CD4-positive, alpha-beta T cell (primary cell): ENCODE measurements at regions not wholly inside any gene's neighbourhood (a gene's known extent, or its start where the extent isn't known, plus 50 kb on each side); places are given as distances from the start of the nearest gene placed in this dataset.

Experiments
- ATAC-seq: fragments of 200-7000 bp; cut with Tn5 transposase; one replicate; pipeline ENCODE4 v1.10.0; 2022; ENCODE audit warnings: mild to moderate bottlenecking; ENCODE audit not compliant: poor library complexity
- CTCF ChIA-PET: fragments of 350-600 bp; sonication (Branson Sonifier 250); formaldehyde crosslinking; loops from one replicate; lab custom pipeline; 2021; ENCODE audit warnings: antibody characterized with exemption, inconsistent platforms; lab: Charles Lee
- POLR2A ChIA-PET: fragments of 350-600 bp; sonication (Branson Sonifier 250); formaldehyde crosslinking; loops from one replicate; lab custom pipeline; 2021; ENCODE audit warnings: antibody characterized with exemption, inconsistent platforms; lab: Charles Lee
- DNase-seq, 14 experiments: peaks; one replicate each; pipeline ENCODE4 v3.0.0-alpha.2; 2013 to 2020; ENCODE audit warnings: mixed read lengths in 2 of 14
- H3K27ac ChIP-seq, 2 donors: one replicate each; pipeline versions ENCODE4 v1.5.1 to v1.7.0; 2013; ENCODE audit warnings: low read length in 2 of 2, low read depth in 1 of 2, mild to moderate bottlenecking in 1 of 2
- H3K27me3 ChIP-seq, 2 experiments: 1 replicate in 1 of 2; 2 replicates in 1 of 2; pipeline versions ENCODE4 v1.6.1 to v1.7.0; 2013; ENCODE audit warnings: low read length in 2 of 2, control low read depth in 1 of 2, mild to moderate bottlenecking in 1 of 2, moderate library complexity in 1 of 2; ENCODE audit not compliant: insufficient read depth in 2 of 2, control insufficient read depth in 1 of 2
- H3K36me3 ChIP-seq: one replicate; pipeline ENCODE4 v1.6.1; 2013; ENCODE audit warnings: low read length, control low read depth; ENCODE audit not compliant: insufficient read depth
- H3K4me1 ChIP-seq: one replicate; pipeline ENCODE4 v1.6.1; 2013; ENCODE audit warnings: low read length, control low read depth; ENCODE audit not compliant: insufficient read depth
- H3K4me3 ChIP-seq: one replicate; pipeline ENCODE4 v1.5.1; 2013; ENCODE audit warnings: mild to moderate bottlenecking, low read length, moderate library complexity
- H3K9me3 ChIP-seq, 2 experiments: 1 replicate in 1 of 2; 2 replicates in 1 of 2; pipeline versions ENCODE4 v1.6.1 to v1.7.0; 2013; ENCODE audit warnings: low read length in 2 of 2, mild to moderate bottlenecking in 2 of 2, control low read depth in 1 of 2, moderate library complexity in 1 of 2; ENCODE audit not compliant: control insufficient read depth in 1 of 2, insufficient read depth in 1 of 2
- H3K27ac Mint-ChIP-seq: one replicate; pipeline ENCODE4 v1.8.0; 2020; ENCODE audit warnings: mixed read lengths
- H3K27me3 Mint-ChIP-seq: one replicate; pipeline ENCODE4 v1.8.0; 2021; ENCODE audit warnings: mixed read lengths
- H3K36me3 Mint-ChIP-seq: one replicate; pipeline ENCODE4 v1.8.0; 2021; ENCODE audit warnings: low read depth, mixed read lengths
- H3K4me1 Mint-ChIP-seq: one replicate; pipeline ENCODE4 v1.8.0; 2021; ENCODE audit warnings: low read depth, mixed read lengths
- H3K4me3 Mint-ChIP-seq: one replicate; pipeline ENCODE4 v1.8.0; 2020; ENCODE audit warnings: mild to moderate bottlenecking, mixed read lengths
- H3K9me3 Mint-ChIP-seq: one replicate; pipeline ENCODE4 v1.8.0; 2020; ENCODE audit warnings: mixed read lengths
- CTCF ChIP-seq: fragments of 200-600 bp; IDR thresholded peaks from one replicate; pipeline ENCODE4 v1.8.0; 2022; ENCODE audit warnings: antibody characterized with exemption, mild to moderate bottlenecking
- intact Hi-C, 2 experiments: fragments of 100-400 bp; cut with DNase I in 1 of 2; cut with micrococcal nuclease in 1 of 2; formaldehyde crosslinking; loops; one replicate each; pipeline versions ENCODE4 v1.15.1 to v1.9.0; 2023 to 2025; cut with DNase I, micrococcal nuclease

- intact Hi-C loops = no loop called here
- Histone ChIP-seq H3K27ac (no peak overlapping the region), H3K27me3 (no peaks in the 10 kb centered on the region), H3K4me1 (no peaks in the 10 kb centered on the region), H3K9me3 (no peaks in the 10 kb centered on the region), H3K4me3 (no peak overlapping the region), H3K36me3 (no peaks in the 10 kb centered on the region)
- Mint-ChIP-seq H3K9me3 (no peaks in the 10 kb centered on the region), H3K4me3 (no peak overlapping the region), H3K36me3 (no peaks in the 10 kb centered on the region), H3K27me3 (peaks cover 3% of the 10 kb centered on the region), H3K4me1 (no peaks in the 10 kb centered on the region), H3K27ac (no peak overlapping the region)
- no peak for ATAC-seq
- DNase-seq = no peak
- POLR2A ChIA-PET = no interaction called here
- CTCF ChIA-PET = no interaction called here
- no peak for TF ChIP-seq CTCF
Observed at GRCh38 chr5:14971873-14972272, 100.3 kb upstream of the ANKH start.

GRCh38 chr5:14968796-14969195 is 97.2 kb upstream of the ANKH start:
- H3K27ac Mint-ChIP-seq = no peak overlapping the region
- H3K4me1 Mint-ChIP-seq = no peaks in the 10 kb centered on the region
- DNase-seq (no peak), ATAC-seq (no peak)
- H3K4me3 ChIP-seq = no peak overlapping the region
- intact Hi-C loops = no loop called here
- H3K27ac ChIP-seq = no peak overlapping the region
- H3K36me3 Mint-ChIP-seq = no peaks in the 10 kb centered on the region
- H3K27me3 Mint-ChIP-seq = no peaks in the 10 kb centered on the region
- H3K36me3 ChIP-seq = no peaks in the 10 kb centered on the region
- H3K4me3 Mint-ChIP-seq = no peak overlapping the region
- ChIA-PET POLR2A (interaction anchor here (0.6 kb wide), 1 partner anchor 16 kb away, joined by 3 read pairs; no protein-coding TSS in a partner anchor), CTCF (interaction anchor here (0.9 to 1.1 kb wide), 3 partner anchors 15 to 19 kb away, joined by 3 read pairs; no protein-coding TSS in a partner anchor)
- no peaks in the 10 kb centered on the region for H3K4me1 ChIP-seq
- no peaks in the 10 kb centered on the region for H3K27me3 ChIP-seq
- H3K9me3 ChIP-seq = no peaks in the 10 kb centered on the region
- H3K9me3 Mint-ChIP-seq = no peaks in the 10 kb centered on the region
- TF ChIP-seq CTCF = no peak

- ChIA-PET POLR2A (no interaction called here), CTCF (no interaction called here)
- Histone ChIP-seq H3K4me1 (no peaks in the 10 kb centered on the region), H3K27ac (no peak overlapping the region), H3K27me3 (no peaks in the 10 kb centered on the region), H3K36me3 (no peaks in the 10 kb centered on the region), H3K9me3 (no peaks in the 10 kb centered on the region), H3K4me3 (no peak overlapping the region)
- no peaks in the 10 kb centered on the region for H3K27me3 Mint-ChIP-seq
- no peak for ATAC-seq
- no peaks in the 10 kb centered on the region for H3K4me1 Mint-ChIP-seq
- intact Hi-C loops = no loop called here
- no peak for DNase-seq
- H3K4me3 Mint-ChIP-seq = no peak overlapping the region
- no peak for TF ChIP-seq CTCF
- H3K9me3 Mint-ChIP-seq = no peaks in the 10 kb centered on the region
- no peaks in the 10 kb centered on the region for H3K36me3 Mint-ChIP-seq
- no peak overlapping the region for H3K27ac Mint-ChIP-seq
Observed at GRCh38 chr5:14967166-14967565, 95.6 kb upstream of the ANKH start.
